ENCODE measurements at regions not wholly inside any gene's neighbourhood (a gene's known extent, or its start where the extent isn't known, plus 50 kb on each side); places are given as distances from the start of the nearest gene placed in this dataset.

DNA sequence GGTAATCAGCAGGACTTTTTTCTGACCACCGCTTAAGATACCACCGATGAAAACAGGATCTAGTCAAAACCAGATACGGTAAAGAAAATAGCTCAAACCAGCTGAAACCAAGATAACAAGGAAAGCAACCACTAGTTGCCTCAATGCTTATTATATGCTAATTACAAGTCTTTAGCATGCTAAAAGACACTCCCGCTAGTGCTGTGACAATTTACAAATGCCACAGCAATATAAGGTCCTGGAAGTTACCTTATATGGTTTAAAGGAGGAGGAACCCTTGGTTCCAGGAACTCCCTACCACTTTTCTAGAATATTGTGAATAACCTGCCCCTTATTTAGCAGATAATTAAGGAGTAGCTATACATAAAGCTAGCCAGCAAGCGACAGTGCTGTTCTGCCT is 976.4 kb upstream of the SEL1L start:
- no peaks in the 10 kb centered on the region for H3K9me3 ChIP-seq (ENCODE audit: control insufficient read depth in 1 of 2, insufficient read depth in 1 of 2, low read length in 2 of 2)
- no peaks in the 10 kb centered on the region for H3K4me1 Mint-ChIP-seq (ENCODE audit: low read depth)
- ChIA-PET POLR2A (no interaction called here), CTCF (no interaction called here)
- H3K36me3 Mint-ChIP-seq (ENCODE audit: low read depth) = no peaks in the 10 kb centered on the region
- H3K27me3 Mint-ChIP-seq = no peaks in the 10 kb centered on the region
- TF ChIP-seq, protein P1, sequence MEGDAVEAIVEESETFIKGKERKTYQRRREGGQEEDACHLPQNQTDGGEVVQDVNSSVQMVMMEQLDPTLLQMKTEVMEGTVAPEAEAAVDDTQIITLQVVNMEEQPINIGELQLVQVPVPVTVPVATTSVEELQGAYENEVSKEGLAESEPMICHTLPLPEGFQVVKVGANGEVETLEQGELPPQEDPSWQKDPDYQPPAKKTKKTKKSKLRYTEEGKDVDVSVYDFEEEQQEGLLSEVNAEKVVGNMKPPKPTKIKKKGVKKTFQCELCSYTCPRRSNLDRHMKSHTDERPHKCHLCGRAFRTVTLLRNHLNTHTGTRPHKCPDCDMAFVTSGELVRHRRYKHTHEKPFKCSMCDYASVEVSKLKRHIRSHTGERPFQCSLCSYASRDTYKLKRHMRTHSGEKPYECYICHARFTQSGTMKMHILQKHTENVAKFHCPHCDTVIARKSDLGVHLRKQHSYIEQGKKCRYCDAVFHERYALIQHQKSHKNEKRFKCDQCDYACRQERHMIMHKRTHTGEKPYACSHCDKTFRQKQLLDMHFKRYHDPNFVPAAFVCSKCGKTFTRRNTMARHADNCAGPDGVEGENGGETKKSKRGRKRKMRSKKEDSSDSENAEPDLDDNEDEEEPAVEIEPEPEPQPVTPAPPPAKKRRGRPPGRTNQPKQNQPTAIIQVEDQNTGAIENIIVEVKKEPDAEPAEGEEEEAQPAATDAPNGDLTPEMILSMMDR (IDR thresholded peaks at IDR 0.05) = no peak
- ATAC-seq (ENCODE audit: poor library complexity) (no peak), DNase-seq (no peak)
- H3K4me3 ChIP-seq (ENCODE audit: low read length) = no peak overlapping the region
- H3K27ac Mint-ChIP-seq = no peak overlapping the region
- intact Hi-C loops (cut with DNase I, micrococcal nuclease) = no loop called here
- no peaks in the 10 kb centered on the region for H3K27me3 ChIP-seq (ENCODE audit: control insufficient read depth in 1 of 2, insufficient read depth in 2 of 2, low read length in 2 of 2)
- H3K9me3 Mint-ChIP-seq = peaks cover 2% of the 10 kb centered on the region
- H3K27ac ChIP-seq (ENCODE audit: low read depth in 1 of 2, low read length in 2 of 2) = no peak overlapping the region
- no peaks in the 10 kb centered on the region for H3K4me1 ChIP-seq (ENCODE audit: insufficient read depth, low read length)
- H3K4me3 Mint-ChIP-seq = no peak overlapping the region
- no peaks in the 10 kb centered on the region for H3K36me3 ChIP-seq (ENCODE audit: insufficient read depth, low read length)

DNA sequence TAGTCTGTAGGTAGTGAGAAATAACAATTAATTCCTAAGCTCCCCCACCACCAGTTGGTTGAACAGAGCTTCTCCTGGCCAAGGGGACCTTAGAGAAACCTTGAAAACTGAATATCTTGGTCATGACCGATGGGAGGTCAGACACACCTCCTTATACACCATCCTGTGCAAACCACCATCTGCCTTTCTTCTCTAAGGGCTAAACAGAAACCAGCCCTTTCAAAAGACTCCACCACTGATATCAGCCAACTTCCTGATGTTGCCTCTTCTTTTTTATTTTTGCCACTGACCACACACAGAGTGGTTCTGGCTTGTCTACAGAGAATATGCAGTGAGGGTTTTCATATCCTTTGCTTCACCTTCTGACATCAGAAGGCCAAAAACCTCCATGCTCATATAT is 977.7 kb upstream of the SEL1L start:
- ChIA-PET POLR2A (no interaction called here), CTCF (no interaction called here)
- H3K9me3 ChIP-seq (ENCODE audit: control insufficient read depth in 1 of 2, insufficient read depth in 1 of 2, low read length in 2 of 2) = no peaks in the 10 kb centered on the region
- DNase-seq (no peak), ATAC-seq (ENCODE audit: poor library complexity) (no peak)
- H3K4me3 Mint-ChIP-seq = no peak overlapping the region
- intact Hi-C loops (cut with DNase I, micrococcal nuclease) = no loop called here
- no peaks in the 10 kb centered on the region for H3K4me1 Mint-ChIP-seq (ENCODE audit: low read depth)
- no peak overlapping the region for H3K27ac ChIP-seq (ENCODE audit: low read depth in 1 of 2, low read length in 2 of 2)
- no peaks in the 10 kb centered on the region for H3K4me1 ChIP-seq (ENCODE audit: insufficient read depth, low read length)
- no peaks in the 10 kb centered on the region for H3K27me3 ChIP-seq (ENCODE audit: control insufficient read depth in 1 of 2, insufficient read depth in 2 of 2, low read length in 2 of 2)
- H3K36me3 ChIP-seq (ENCODE audit: insufficient read depth, low read length) = no peaks in the 10 kb centered on the region
- no peaks in the 10 kb centered on the region for H3K36me3 Mint-ChIP-seq (ENCODE audit: low read depth)
- no peak overlapping the region for H3K4me3 ChIP-seq (ENCODE audit: low read length)
- H3K9me3 Mint-ChIP-seq = no peaks in the 10 kb centered on the region
- TF ChIP-seq, protein P1 (IDR thresholded peaks at IDR 0.05) = no peak
- no peak overlapping the region for H3K27ac Mint-ChIP-seq
- no peaks in the 10 kb centered on the region for H3K27me3 Mint-ChIP-seq

DNA sequence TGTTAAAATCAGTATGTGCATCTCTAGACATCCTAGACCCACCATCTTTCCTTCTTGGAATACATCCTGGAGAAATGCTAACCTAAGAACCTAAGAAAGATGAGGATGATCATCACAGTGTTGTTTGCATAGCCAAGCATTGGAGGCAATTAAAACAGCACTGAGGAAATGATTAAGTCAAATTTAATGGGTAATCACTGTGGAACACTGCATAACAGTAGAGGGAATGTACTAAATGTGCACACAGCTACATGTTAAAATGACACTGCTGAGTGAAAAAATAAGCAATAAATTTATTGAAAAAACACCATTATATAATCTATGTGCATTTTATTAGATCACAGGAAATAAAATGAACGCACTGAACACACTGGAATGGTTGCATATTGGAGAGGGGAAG is 987.1 kb upstream of the SEL1L start:
- no peak overlapping the region for H3K4me3 ChIP-seq (ENCODE audit: low read length)
- Mint-ChIP-seq H3K27ac (no peak overlapping the region), H3K4me1 (ENCODE audit: low read depth) (no peaks in the 10 kb centered on the region), H3K4me3 (no peak overlapping the region), H3K36me3 (ENCODE audit: low read depth) (no peaks in the 10 kb centered on the region), H3K27me3 (no peaks in the 10 kb centered on the region), H3K9me3 (peaks cover 11% of the 10 kb centered on the region)
- H3K27ac ChIP-seq (ENCODE audit: low read depth in 1 of 2, low read length in 2 of 2) = no peak overlapping the region
- no peaks in the 10 kb centered on the region for H3K27me3 ChIP-seq (ENCODE audit: control insufficient read depth in 1 of 2, insufficient read depth in 2 of 2, low read length in 2 of 2)
- ChIA-PET CTCF (no interaction called here), POLR2A (no interaction called here)
- ATAC-seq (ENCODE audit: poor library complexity) (no peak), DNase-seq (no peak)
- intact Hi-C loops (cut with DNase I, micrococcal nuclease) = no loop called here
- TF ChIP-seq, protein P1 (IDR thresholded peaks at IDR 0.05) = no peak
- H3K9me3 ChIP-seq (ENCODE audit: control insufficient read depth in 1 of 2, insufficient read depth in 1 of 2, low read length in 2 of 2) = peaks cover 0 to 6% of the 10 kb centered on the region in 2 experiments
- no peaks in the 10 kb centered on the region for H3K4me1 ChIP-seq (ENCODE audit: insufficient read depth, low read length)
- H3K36me3 ChIP-seq (ENCODE audit: insufficient read depth, low read length) = no peaks in the 10 kb centered on the region

Data from CD4-positive, alpha-beta T cell (primary cell).